GM12874 (cell line): ENCODE measurements at regions not wholly inside any gene's neighbourhood (a gene's known extent, or its start where the extent isn't known, plus 50 kb on each side); places are given as distances from the start of the nearest gene placed in this dataset.

Source experiments
- TF ChIP-seq, protein P1 (sequence below): IDR thresholded peaks from 2 replicates; pipeline ENCODE4 v1.5.1; 2011; ENCODE audit warnings: low read depth, mild to moderate bottlenecking, control low read depth, low read length, moderate library complexity; ENCODE audit not compliant: insufficient read depth

DNA sequence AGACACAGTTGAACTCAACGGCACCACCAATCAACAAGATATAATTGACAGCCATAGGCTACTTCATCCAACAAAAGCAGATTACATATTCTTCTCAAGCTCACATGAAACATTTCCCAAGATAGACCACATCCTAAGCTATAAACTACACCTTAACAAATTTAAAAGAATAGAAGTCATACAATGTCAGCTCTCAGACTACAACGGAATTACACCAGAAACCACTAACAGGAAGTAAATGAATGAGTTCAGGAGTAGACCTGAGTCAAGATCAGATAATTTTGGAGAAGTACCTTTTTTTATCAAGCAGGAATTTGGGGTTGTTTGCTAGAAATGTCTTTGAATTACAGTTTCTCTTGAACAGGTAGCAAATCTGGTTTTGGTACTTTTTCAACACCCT lies 237.8 kb downstream of the TBX18 start:
- TF ChIP-seq, protein P1, sequence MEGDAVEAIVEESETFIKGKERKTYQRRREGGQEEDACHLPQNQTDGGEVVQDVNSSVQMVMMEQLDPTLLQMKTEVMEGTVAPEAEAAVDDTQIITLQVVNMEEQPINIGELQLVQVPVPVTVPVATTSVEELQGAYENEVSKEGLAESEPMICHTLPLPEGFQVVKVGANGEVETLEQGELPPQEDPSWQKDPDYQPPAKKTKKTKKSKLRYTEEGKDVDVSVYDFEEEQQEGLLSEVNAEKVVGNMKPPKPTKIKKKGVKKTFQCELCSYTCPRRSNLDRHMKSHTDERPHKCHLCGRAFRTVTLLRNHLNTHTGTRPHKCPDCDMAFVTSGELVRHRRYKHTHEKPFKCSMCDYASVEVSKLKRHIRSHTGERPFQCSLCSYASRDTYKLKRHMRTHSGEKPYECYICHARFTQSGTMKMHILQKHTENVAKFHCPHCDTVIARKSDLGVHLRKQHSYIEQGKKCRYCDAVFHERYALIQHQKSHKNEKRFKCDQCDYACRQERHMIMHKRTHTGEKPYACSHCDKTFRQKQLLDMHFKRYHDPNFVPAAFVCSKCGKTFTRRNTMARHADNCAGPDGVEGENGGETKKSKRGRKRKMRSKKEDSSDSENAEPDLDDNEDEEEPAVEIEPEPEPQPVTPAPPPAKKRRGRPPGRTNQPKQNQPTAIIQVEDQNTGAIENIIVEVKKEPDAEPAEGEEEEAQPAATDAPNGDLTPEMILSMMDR: no peak

DNA sequence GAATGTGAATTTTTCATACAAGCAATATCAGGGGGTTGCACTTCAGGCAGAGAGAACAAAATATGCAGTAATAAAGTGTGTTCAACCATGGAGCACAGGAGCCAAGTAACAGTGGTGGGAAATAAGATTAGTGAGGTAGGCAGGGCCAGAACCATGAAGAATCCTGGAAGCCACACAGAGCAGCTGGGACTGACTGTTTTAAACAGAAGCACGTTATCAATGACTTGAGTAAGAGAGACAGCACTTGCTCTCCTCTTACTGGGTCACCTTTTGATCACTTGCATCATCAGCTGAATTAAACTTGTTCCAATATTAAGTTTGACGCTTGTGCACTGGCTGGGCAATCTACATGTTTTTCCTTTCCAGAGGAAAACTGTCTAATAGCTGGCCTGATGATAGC lies 238.5 kb downstream of the TBX18 start:
- TF ChIP-seq, protein P1: no peak

DNA sequence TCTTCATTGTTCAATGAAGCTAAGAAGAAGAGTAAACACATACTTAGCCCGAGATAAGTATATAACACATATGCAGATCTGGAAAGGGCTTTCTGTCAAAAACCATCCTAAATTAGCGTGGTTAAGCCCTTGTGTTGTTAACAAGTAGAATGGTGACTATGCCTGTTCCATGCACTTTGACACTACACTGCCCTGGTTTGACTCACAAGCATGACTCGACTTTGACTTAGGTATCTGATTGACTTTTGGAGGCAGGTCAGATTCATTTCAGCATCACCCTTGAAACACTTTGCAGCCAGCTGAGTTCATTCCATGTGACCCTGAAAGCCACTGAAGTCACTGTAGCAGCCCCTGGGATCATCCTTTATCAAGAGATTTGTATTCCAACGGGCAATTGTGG lies 239.8 kb downstream of the TBX18 start:
- TF ChIP-seq, protein P1: no peak

DNA sequence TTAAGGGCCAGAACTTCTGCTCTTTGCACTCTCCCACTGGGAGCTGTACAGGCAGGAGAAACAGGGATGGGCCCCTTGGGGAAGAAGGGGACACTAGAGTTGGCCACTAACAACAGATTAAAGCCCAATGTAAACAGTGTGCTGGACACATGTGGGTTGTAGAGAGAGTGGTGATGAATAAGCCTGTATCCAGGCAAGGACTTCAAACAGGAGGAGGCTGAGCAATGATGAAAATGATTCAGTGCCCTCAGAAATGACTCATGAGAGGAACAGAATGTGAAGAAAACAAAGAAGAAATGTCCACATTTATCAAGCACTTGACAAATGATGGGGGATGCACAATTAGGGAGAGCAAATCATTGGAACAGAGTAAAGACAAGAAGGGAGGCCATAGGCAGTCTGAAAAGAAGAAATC lies 242.3 kb downstream of the TBX18 start:
- TF ChIP-seq, protein P1: no peak

DNA sequence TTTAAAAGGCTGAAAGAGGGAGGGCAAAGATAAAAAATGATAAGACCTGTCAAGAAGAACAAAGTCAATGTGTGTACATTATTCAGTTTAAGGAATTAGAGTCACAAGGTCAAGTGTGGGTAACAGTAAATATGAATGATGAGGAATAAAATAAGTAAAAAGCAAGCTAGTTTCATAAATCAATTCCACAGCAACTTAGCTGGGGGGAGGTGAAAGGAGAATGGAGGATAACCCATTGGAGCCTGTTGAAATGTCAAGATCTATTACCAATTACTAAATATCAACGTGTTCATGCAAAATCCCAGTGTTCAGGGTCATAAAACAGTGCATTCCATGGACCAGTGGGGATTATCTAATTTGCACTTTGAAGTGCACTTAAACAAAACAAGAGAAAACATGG lies 242.9 kb downstream of the TBX18 start:
- TF ChIP-seq, protein P1: no peak

DNA sequence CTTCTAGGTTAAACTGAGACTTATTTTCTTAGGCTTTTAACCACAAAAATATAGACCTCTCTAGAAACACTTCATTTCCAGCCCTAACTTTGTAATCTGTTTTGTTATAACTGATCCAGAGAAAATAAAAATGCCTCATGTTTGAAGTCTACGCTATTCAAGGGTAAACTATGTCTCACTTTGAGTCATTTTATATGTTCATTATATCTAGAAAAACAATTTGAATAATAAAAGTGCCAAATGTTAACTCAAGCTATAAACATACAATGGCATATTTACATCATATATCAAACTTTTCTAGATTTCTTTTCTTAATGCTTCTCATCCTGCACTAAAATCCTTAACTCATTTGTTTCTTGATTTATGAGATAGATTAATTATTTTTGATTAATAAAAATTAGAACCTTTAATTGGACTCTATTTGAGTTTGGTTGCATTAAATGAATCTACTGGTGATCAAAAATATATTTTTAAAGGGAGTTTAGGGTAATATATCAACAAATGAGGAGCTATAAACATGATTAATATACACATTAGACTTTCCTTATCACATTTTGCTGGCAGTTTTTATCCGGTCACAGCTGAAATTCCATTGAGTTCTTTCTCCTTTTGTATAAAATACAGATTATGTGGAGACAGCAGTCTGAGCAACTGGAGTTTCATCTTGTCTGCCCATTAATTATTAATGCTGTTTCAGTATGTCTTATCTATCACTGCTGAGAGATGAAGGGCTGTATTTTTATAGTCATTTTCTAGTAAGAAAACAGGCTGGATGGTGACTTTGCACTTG lies 246.5 kb downstream of the TBX18 start:
- TF ChIP-seq, protein P1: no peak

DNA sequence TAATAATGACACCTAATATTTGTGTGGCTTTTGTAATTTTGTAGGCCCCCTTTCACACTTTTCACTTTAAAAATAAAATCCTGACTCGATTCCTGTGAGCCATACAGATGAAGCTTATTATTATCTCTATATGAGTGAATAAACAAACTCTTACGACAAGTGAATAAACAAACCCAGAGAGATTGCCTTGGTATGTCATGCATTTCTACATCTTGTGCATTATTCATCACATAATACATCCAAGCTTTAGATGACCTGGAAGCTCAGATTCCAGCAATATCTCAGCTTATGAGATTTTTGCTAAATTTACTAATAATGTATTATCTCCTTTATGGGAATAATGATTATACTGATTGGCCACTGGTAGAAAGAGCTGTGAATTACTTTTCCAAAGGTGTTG lies 248.2 kb downstream of the TBX18 start:
- TF ChIP-seq, protein P1: no peak
